SK-N-SH (cell line): ENCODE measurements at regions not wholly inside any gene's neighbourhood (a gene's known extent, or its start where the extent isn't known, plus 50 kb on each side); places are given as distances from the start of the nearest gene placed in this dataset.

ENCODE experiments used
- CTCF ChIA-PET: fragments of 300-600, 350-600 bp; formaldehyde crosslinking; extraction: SDS; loops from one replicate; lab custom pipeline; 2021; lab: Yijun Ruan, JAX
- POLR2A ChIA-PET: fragments of 350-600 bp; sonication (Branson Sonifier 250); formaldehyde crosslinking; extraction: SDS; loops from one replicate; lab custom pipeline; 2020; ENCODE audit warnings: antibody characterized with exemption, inconsistent platforms; lab: Yijun Ruan, JAX
- DNase-seq: peaks from one replicate; pipeline ENCODE4 v3.0.0; 2012
- H2AFZ ChIP-seq: fragments of 200-600 bp; sonication (generic); 2 replicates; pipeline ENCODE4 v1.8.1; 2016; ENCODE audit warnings: antibody characterized with exemption, mild to moderate bottlenecking, low read depth
- H3F3A ChIP-seq: fragments of 200-600 bp; sonication (generic); replicated peaks from 2 replicates; pipeline ENCODE3; 2016; ENCODE audit warnings: antibody characterized with exemption, mild to moderate bottlenecking; ENCODE audit not compliant: insufficient read depth
- H3K27ac ChIP-seq, 2 experiments: fragments of 200-500 bp in 1 of 2; fragments of 200-600 bp in 1 of 2; sonication (Bioruptor generic) in 1 of 2; sonication (generic), shearing (Covaris generic) in 1 of 2; 2 replicates each; pipeline versions ENCODE4 v1.5.1 to v1.6.1; 2014 to 2016; ENCODE audit warnings: low read depth in 2 of 2, inconsistent platforms in 1 of 2, low read length in 1 of 2, mild to moderate bottlenecking in 1 of 2, mixed read lengths in 1 of 2
- H3K27me3 ChIP-seq: fragments of 200-600 bp; sonication (generic), shearing (Covaris generic); 2 replicates; pipeline ENCODE4 v1.6.1; 2016; ENCODE audit warnings: mixed run types; ENCODE audit not compliant: insufficient read depth
- H3K36me3 ChIP-seq, 2 experiments: fragments of 200-500 bp in 1 of 2; fragments of 200-600 bp in 1 of 2; sonication (Bioruptor generic) in 1 of 2; sonication (generic) in 1 of 2; replicated peaks in 1 of 2; 2 replicates each; pipeline versions ENCODE3 to v1.5.1; 2014 to 2016; ENCODE audit warnings: low read length in 1 of 2, mild to moderate bottlenecking in 1 of 2; ENCODE audit not compliant: insufficient read depth in 2 of 2, control insufficient read depth in 1 of 2
- H3K4me1 ChIP-seq, 2 experiments: fragments of 200-500 bp in 1 of 2; fragments of 200-600 bp in 1 of 2; sonication (Bioruptor generic) in 1 of 2; sonication (generic), shearing (Covaris generic) in 1 of 2; 2 replicates each; pipeline versions ENCODE4 v1.5.1 to v1.6.1; 2014 to 2016; ENCODE audit warnings: low read depth in 1 of 2, low read length in 1 of 2, mixed run types in 1 of 2; ENCODE audit not compliant: insufficient read depth in 2 of 2, control insufficient read depth in 1 of 2
- H3K4me2 ChIP-seq: fragments of 200-600 bp; sonication (generic), shearing (Covaris generic); 2 replicates; pipeline ENCODE4 v1.6.1; 2017; ENCODE audit warnings: mixed run types
- H3K4me3 ChIP-seq, 2 experiments: fragments of 200-500 bp in 1 of 2; fragments of 200-600 bp in 1 of 2; sonication (Bioruptor generic) in 1 of 2; sonication (generic), shearing (Covaris generic) in 1 of 2; 2 replicates each; pipeline versions ENCODE4 v1.5.1 to v1.8.1; 2014 to 2016; ENCODE audit warnings: low read depth in 2 of 2, inconsistent platforms in 1 of 2, low read length in 1 of 2, mild to moderate bottlenecking in 1 of 2, mixed read lengths in 1 of 2, moderate library complexity in 1 of 2
- H3K79me2 ChIP-seq: fragments of 200-600 bp; sonication (generic); 2 replicates; pipeline ENCODE4 v1.8.1; 2017; ENCODE audit warnings: mild to moderate bottlenecking; ENCODE audit not compliant: insufficient read depth
- H3K9ac ChIP-seq: fragments of 200-600 bp; sonication (generic); 2 replicates; pipeline ENCODE4 v1.6.1; 2017; ENCODE audit warnings: mixed run types
- H3K9me2 ChIP-seq: fragments of 200-600 bp; sonication (generic); 2 replicates; pipeline ENCODE4 v1.6.1; 2017; ENCODE audit warnings: mixed run types
- H3K9me3 ChIP-seq: fragments of 200-600 bp; sonication (generic); 2 replicates; pipeline ENCODE4 v1.6.1; 2017; ENCODE audit warnings: mixed run types, mild to moderate bottlenecking, moderate library complexity
- H4K20me1 ChIP-seq: fragments of 200-600 bp; sonication (generic); 2 replicates; pipeline ENCODE4 v1.6.1; 2017; ENCODE audit warnings: mild to moderate bottlenecking, mixed run types; ENCODE audit not compliant: insufficient read depth
- CHD2 ChIP-seq: fragments of 150-350 bp; IDR thresholded peaks from 2 replicates; pipeline ENCODE4 v1.6.1; 2018; ENCODE audit warnings: low read length; ENCODE audit not compliant: partially characterized antibody
- CTCF ChIP-seq: fragments of 200-600 bp; sonication (generic); IDR thresholded peaks from 2 replicates; pipeline ENCODE4 v1.6.1; 2017; ENCODE audit warnings: antibody characterized with exemption, mild to moderate bottlenecking, moderate library complexity
- ELF1 ChIP-seq: IDR thresholded peaks from 2 replicates; pipeline ENCODE4 v1.4.0; 2012
- FOXJ3 ChIP-seq: sonication (generic); formaldehyde crosslinking; IDR thresholded peaks from 2 replicates; pipeline ENCODE4 v1.5.1; 2020; ENCODE audit warnings: mild to moderate bottlenecking, missing genetic modification reagents
- FOXM1 ChIP-seq: IDR thresholded peaks from 2 replicates; pipeline ENCODE4 v1.4.0; 2012; ENCODE audit warnings: low read depth, mild to moderate bottlenecking
- IRF3 ChIP-seq: fragments of 150-350 bp; IDR thresholded peaks from 2 replicates; pipeline ENCODE4 v1.6.1; 2016; ENCODE audit warnings: mild to moderate bottlenecking, low read depth, low read length
- JUND ChIP-seq: IDR thresholded peaks from 2 replicates; pipeline ENCODE4 v1.4.0; 2012
- MEF2A ChIP-seq: IDR thresholded peaks from 2 replicates; pipeline ENCODE4 v1.4.0; 2012; ENCODE audit warnings: low read depth, borderline replicate concordance
- NFIC ChIP-seq: IDR thresholded peaks from 2 replicates; pipeline ENCODE4 v1.4.0; 2012; ENCODE audit warnings: borderline replicate concordance
- PBX3 ChIP-seq: IDR thresholded peaks from 2 replicates; pipeline ENCODE4; 2012
- POLR2AphosphoS5 ChIP-seq: IDR thresholded peaks from 2 replicates; pipeline ENCODE4 v1.6.1; 2012; ENCODE audit warnings: low read depth, low read length
- SMC3 ChIP-seq: IDR thresholded peaks from 2 replicates; pipeline ENCODE4 v1.6.1; 2012; ENCODE audit warnings: low read depth, low read length, improper control_type of control experiment
- TAF1 ChIP-seq: IDR thresholded peaks from 2 replicates; pipeline ENCODE4 v1.6.1; 2012; ENCODE audit warnings: low read depth, mild to moderate bottlenecking, low read length, moderate library complexity, borderline replicate concordance
- TCF12 ChIP-seq: IDR thresholded peaks from 2 replicates; pipeline ENCODE4 v1.4.0; 2012
- USF2 ChIP-seq: fragments of 150-350 bp; IDR thresholded peaks from 2 replicates; pipeline ENCODE4 v1.6.1; 2017; ENCODE audit warnings: antibody characterized with exemption, low read length, low read depth, borderline replicate concordance
- YY1 ChIP-seq: IDR thresholded peaks from 2 replicates; pipeline ENCODE4 v1.4.0; 2012; ENCODE audit warnings: low read depth, mild to moderate bottlenecking
- WGBS: methylation state at CpG from one replicate; pipeline ENCODE4 v1.1.6; 2017; ENCODE audit warnings: low lambda C conversion rate; 5-methylcytosine and 5-hydroxymethylcytosine counted together

- no peak overlapping the region for H3K4me2 ChIP-seq
- no peaks in the 10 kb centered on the region for H3K36me3 ChIP-seq
- no peaks in the 10 kb centered on the region for H4K20me1 ChIP-seq
- H3K9ac ChIP-seq = no peak overlapping the region
- H3K4me3 ChIP-seq = no peak overlapping the region
- H3K9me3 ChIP-seq = 0 out of 2 replicates have a peak, but pooled peaks cover 4% of the 10 kb centered on the region
- H3K9me2 ChIP-seq = no peaks in the 10 kb centered on the region
- H3K4me1 ChIP-seq = no peaks in the 10 kb centered on the region
- no peak overlapping the region for H2AFZ ChIP-seq
- TF ChIP-seq CTCF = no peak
- no peak for TF ChIP-seq PBX3
- no peak for TF ChIP-seq CHD2
- no peak for TF ChIP-seq YY1
- no peak for TF ChIP-seq USF2
- TF ChIP-seq MEF2A = no peak
- POLR2A ChIA-PET = no interaction called here
- no peaks in the 10 kb centered on the region for H3K79me2 ChIP-seq
- no peak for DNase-seq
- no peak overlapping the region for H3K27ac ChIP-seq
- CTCF ChIA-PET = interaction anchor here (1.2 to 1.4 kb wide), 2 partner anchors 41 to 150 kb away, joined by 3 read pairs; no protein-coding TSS in a partner anchor
- no peaks in the 10 kb centered on the region for H3K27me3 ChIP-seq
- WGBS = 10% methylated on average over 2 of the region's 2 CpGs
- H3F3A ChIP-seq = no peaks in the 10 kb centered on the region
Measured at GRCh38 chr20:12317433-12317832, 399.7 kb downstream of the BTBD3 start.

GRCh38 chr20:12318043-12318442, 400.4 kb downstream of the BTBD3 start:
- no peaks in the 10 kb centered on the region for H3F3A ChIP-seq
- no peak overlapping the region for H3K27ac ChIP-seq
- H2AFZ ChIP-seq = no peak overlapping the region
- TF ChIP-seq SMC3 (no peak), TAF1 (no peak), NFIC (no peak), JUND (no peak), FOXJ3 (no peak), USF2 (no peak), PBX3 (no peak), TCF12 (no peak), FOXM1 (no peak), ELF1 (no peak), POLR2AphosphoS5 (no peak), MEF2A (no peak), IRF3 (no peak)
- no peaks in the 10 kb centered on the region for H3K9me2 ChIP-seq
- no peaks in the 10 kb centered on the region for H3K27me3 ChIP-seq
- 0 out of 2 replicates have a peak, but pooled peaks cover 4% of the 10 kb centered on the region for H3K9me3 ChIP-seq
- H3K4me3 ChIP-seq = no peak overlapping the region
- H4K20me1 ChIP-seq = no peaks in the 10 kb centered on the region
- no peaks in the 10 kb centered on the region for H3K36me3 ChIP-seq
- DNase-seq = no peak
- ChIA-PET CTCF (interaction anchor here (1.2 to 1.4 kb wide), 2 partner anchors 40 to 149 kb away, joined by 3 read pairs; no protein-coding TSS in a partner anchor), POLR2A (no interaction called here)
- H3K4me1 ChIP-seq = no peaks in the 10 kb centered on the region
- 15% methylated on average over 5 of the region's 5 CpGs for WGBS
- H3K9ac ChIP-seq = no peak overlapping the region
- no peaks in the 10 kb centered on the region for H3K79me2 ChIP-seq
- H3K4me2 ChIP-seq = no peak overlapping the region
